Thyroid gland (tissue), 4 donors: ENCODE measurements at regions not wholly inside any gene's neighbourhood (a gene's known extent, or its start where the extent isn't known, plus 50 kb on each side); places are given as distances from the start of the nearest gene placed in this dataset.
"Not testable (repeated sequence)": the region's sequence is repeated elsewhere in the genome, so short reads cannot be mapped to it uniquely, and the experiment has no call there.

Experiments used
- DNase-seq, 2 donors: peaks; one replicate each; pipeline ENCODE4 v3.0.0-alpha.2; 2019
- H3K27ac ChIP-seq, 3 donors: fragments of 200-600 bp; sonication (generic); 1 replicate in 2 of 3; 2 replicates in 1 of 3; pipeline ENCODE4 v1.5.1; 2016 to 2019; ENCODE audit warnings: mild to moderate bottlenecking in 1 of 3, moderate library complexity in 1 of 3
- H3K27me3 ChIP-seq: fragments of 200-600 bp; sonication (generic); one replicate; pipeline ENCODE4 v1.5.1; 2019
- H3K36me3 ChIP-seq, 2 donors: fragments of 200-600 bp; sonication (generic); one replicate each; pipeline ENCODE4 v1.5.1; 2016 to 2019
- H3K4me1 ChIP-seq, 2 donors: fragments of 200-600 bp; sonication (generic); one replicate each; pipeline ENCODE4 v1.5.1; 2017 to 2019
- H3K4me3 ChIP-seq, 3 donors: fragments of 200-600 bp; sonication (generic); replicated peaks in 1 of 3; 1 replicate in 2 of 3; 2 replicates in 1 of 3; pipeline ENCODE4 v1.5.1; 2016; ENCODE audit warnings: mild to moderate bottlenecking in 1 of 3
- H3K9me3 ChIP-seq: fragments of 200-600 bp; sonication (generic); one replicate; pipeline ENCODE4 v1.5.1; 2017
- CTCF ChIP-seq, 6 experiments: fragments of 200-600 bp in 3 of 6; fragments of 450-650 bp in 3 of 6; sonication (generic) in 3 of 6; IDR thresholded peaks; one replicate each; pipeline ENCODE4 v1.5.1; 2016 to 2019; ENCODE audit warnings: antibody characterized with exemption in 6 of 6, mild to moderate bottlenecking in 2 of 6, inconsistent platforms in 1 of 6, moderate library complexity in 1 of 6
- POLR2A ChIP-seq, 2 donors: fragments of 450-650 bp; IDR thresholded peaks; one replicate each; pipeline ENCODE4 v1.6.1; 2017; ENCODE audit warnings: antibody characterized with exemption in 2 of 2, mild to moderate bottlenecking in 2 of 2, moderate library complexity in 1 of 2
- WGBS, 2 donors: methylation state at CpG; one replicate each; pipeline ENCODE4 v1.1.5; 2017; 5-methylcytosine and 5-hydroxymethylcytosine counted together
- intact Hi-C: fragments of 100-400 bp; cut with DNase I; formaldehyde crosslinking; loops from one replicate; pipeline ENCODE4 v1.15.1; 2023

DNA sequence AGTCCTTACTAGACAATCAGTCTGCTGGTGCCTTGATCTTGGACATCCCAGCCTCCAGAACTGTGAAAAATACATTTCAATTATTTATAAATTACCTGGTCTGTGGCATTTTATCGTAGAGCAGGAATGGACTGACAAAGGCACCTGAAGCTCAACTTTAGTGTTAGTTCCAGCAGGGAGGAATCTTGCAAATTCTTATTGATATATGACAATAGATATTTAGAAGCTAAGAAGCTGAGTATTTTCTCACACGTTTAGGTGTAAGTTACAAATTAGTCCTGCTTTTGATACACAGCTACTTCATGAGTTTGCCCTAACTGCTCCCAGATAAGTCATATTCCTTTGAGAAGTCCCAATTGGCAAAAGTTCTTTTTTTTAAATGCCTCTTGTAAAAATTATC lies 138.0 kb upstream of the ZNF217 start:
- 86 to 96% methylated on average over 2 of the region's 2 CpGs for WGBS, 2 donors
- DNase-seq, result no peak
- intact Hi-C loops, result no loop called here
- Histone ChIP-seq H3K4me3 (no peak overlapping the region), H3K27me3 (no peaks in the 10 kb centered on the region), H3K9me3 (no peaks in the 10 kb centered on the region), H3K36me3 (no peaks in the 10 kb centered on the region), H3K4me1 (peaks cover 3 to 12% of the 10 kb centered on the region in 2 donors), H3K27ac (no peak overlapping the region)
- TF ChIP-seq POLR2A (IDR thresholded peaks at IDR 0.05) (no peak), CTCF (IDR thresholded peaks at IDR 0.05) (no peak)

- no peak for DNase-seq
- no peak for TF ChIP-seq POLR2A (IDR thresholded peaks at IDR 0.05)
- TF ChIP-seq CTCF (IDR thresholded peaks at IDR 0.05), result no peak
- no peaks in the 10 kb centered on the region for H3K9me3 ChIP-seq
- H3K27ac ChIP-seq, result no peak overlapping the region
- H3K4me1 ChIP-seq, result no peaks in the 10 kb centered on the region
- intact Hi-C loops, result no loop called here
- 98 to 100% methylated on average over 1 of the region's 1 CpG for WGBS, 2 donors
- H3K27me3 ChIP-seq, result no peaks in the 10 kb centered on the region
- H3K36me3 ChIP-seq, result no peaks in the 10 kb centered on the region
- H3K4me3 ChIP-seq, result no peak overlapping the region
Measured at GRCh38 chr20:53728359-53728758, 134.7 kb upstream of the ZNF217 start.

DNA sequence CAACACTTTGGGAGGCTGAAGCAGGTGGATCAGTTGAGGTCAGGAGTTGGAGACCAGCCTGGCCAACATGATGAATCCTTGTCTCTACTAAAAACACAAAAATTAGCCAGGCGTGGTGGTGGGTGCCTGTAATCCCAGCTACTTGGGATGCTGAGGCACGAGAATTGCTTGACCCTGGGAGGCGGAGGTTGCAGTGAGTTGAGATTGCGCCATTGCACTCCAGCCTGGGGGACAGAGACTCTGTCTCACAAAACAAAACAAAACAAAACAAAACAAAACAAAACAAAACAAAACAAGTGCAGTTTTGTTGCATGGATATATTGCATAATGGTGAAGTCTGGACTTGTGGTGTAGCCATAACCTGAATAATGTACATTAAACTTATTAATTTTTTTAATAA lies 133.6 kb upstream of the ZNF217 start:
- H3K27ac ChIP-seq, H3K36me3 ChIP-seq, DNase-seq, H3K4me3 ChIP-seq, H3K27me3 ChIP-seq, H3K4me1 ChIP-seq, intact Hi-C loops, H3K9me3 ChIP-seq: not testable (repeated sequence)
- 82 to 87% methylated on average over 4 of the region's 4 CpGs for WGBS, 2 donors

GRCh38 chr20:53725575-53725970 lies 131.9 kb upstream of the ZNF217 start:
- TF ChIP-seq CTCF (IDR thresholded peaks at IDR 0.05), result no peak
- TF ChIP-seq POLR2A (IDR thresholded peaks at IDR 0.05), result no peak
- Histone ChIP-seq H3K36me3 (no peaks in the 10 kb centered on the region), H3K4me1 (no peaks in the 10 kb centered on the region), H3K27me3 (no peaks in the 10 kb centered on the region), H3K4me3 (no peak overlapping the region), H3K9me3 (no peaks in the 10 kb centered on the region), H3K27ac (no peak overlapping the region)
- DNase-seq, result no peak
- intact Hi-C loops, result no loop called here
- WGBS, 2 donors, result 95 to 97% methylated on average over 10 to 11 of the region's 11 CpGs

DNA sequence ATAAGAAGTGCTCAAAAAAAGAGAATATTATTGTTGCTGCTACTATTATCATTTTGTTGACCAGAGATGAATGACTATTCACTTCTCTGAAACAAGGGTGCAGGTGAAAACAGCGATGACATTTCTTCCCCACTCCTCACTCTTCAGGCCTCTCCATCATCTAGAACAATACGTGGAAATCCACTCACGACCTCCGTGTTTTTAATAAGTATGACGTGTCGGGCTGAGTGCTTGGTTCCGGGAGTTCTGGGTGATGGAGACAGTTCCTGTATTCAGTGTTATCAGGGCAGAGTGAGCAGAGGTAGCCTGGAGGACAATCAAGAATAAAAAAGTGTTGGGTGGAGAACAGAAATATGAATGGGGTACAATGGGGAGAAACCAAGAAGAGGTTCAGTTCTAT lies 130.0 kb upstream of the ZNF217 start:
- H3K9me3 ChIP-seq, result no peaks in the 10 kb centered on the region
- H3K4me3 ChIP-seq, result no peak overlapping the region
- no peak overlapping the region for H3K27ac ChIP-seq
- no peaks in the 10 kb centered on the region for H3K4me1 ChIP-seq
- no peaks in the 10 kb centered on the region for H3K27me3 ChIP-seq
- WGBS, 2 donors, result 82 to 84% methylated on average over 7 of the region's 7 CpGs
- DNase-seq, result no peak
- intact Hi-C loops, result no loop called here
- TF ChIP-seq POLR2A (IDR thresholded peaks at IDR 0.05) (no peak), CTCF (IDR thresholded peaks at IDR 0.05) (no peak)
- H3K36me3 ChIP-seq, result no peaks in the 10 kb centered on the region

GRCh38 chr20:53723045-53723444 lies 129.4 kb upstream of the ZNF217 start:
- H3K9me3 ChIP-seq, result no peaks in the 10 kb centered on the region
- intact Hi-C loops, result no loop called here

More at GRCh38 chr20:53723045-53723444, 129.4 kb upstream of the ZNF217 start:
- Histone ChIP-seq H3K36me3 (no peaks in the 10 kb centered on the region), H3K4me1 (no peaks in the 10 kb centered on the region), H3K27ac (no peak overlapping the region), H3K4me3 (no peak overlapping the region), H3K27me3 (no peaks in the 10 kb centered on the region)
- WGBS, 2 donors, result 85 to 93% methylated on average over 3 of the region's 3 CpGs
- TF ChIP-seq CTCF (IDR thresholded peaks at IDR 0.05) (no peak), POLR2A (IDR thresholded peaks at IDR 0.05) (no peak)
- DNase-seq, result no peak
